HG03097 (cell line): ENCODE measurements at regions not wholly inside any gene's neighbourhood (a gene's known extent, or its start where the extent isn't known, plus 50 kb on each side); places are given as distances from the start of the nearest gene placed in this dataset.

ENCODE experiments used
- ATAC-seq: cut with Tn5 transposase; IDR thresholded peaks from one replicate; pipeline ENCODE4 v1.9.1; 2021; ENCODE audit not compliant: unreplicated experiment, low FRiP score

GRCh38 chr21:35940074-35940927 is 120.0 kb downstream of the SETD4 start:
- ATAC-seq, result no peak

- no peak for ATAC-seq
Measured at GRCh38 chr21:35938446-35938845, 121.9 kb downstream of the SETD4 start.

GRCh38 chr21:35933466-35933865 is 126.9 kb downstream of the SETD4 start:
- no peak for ATAC-seq

DNA sequence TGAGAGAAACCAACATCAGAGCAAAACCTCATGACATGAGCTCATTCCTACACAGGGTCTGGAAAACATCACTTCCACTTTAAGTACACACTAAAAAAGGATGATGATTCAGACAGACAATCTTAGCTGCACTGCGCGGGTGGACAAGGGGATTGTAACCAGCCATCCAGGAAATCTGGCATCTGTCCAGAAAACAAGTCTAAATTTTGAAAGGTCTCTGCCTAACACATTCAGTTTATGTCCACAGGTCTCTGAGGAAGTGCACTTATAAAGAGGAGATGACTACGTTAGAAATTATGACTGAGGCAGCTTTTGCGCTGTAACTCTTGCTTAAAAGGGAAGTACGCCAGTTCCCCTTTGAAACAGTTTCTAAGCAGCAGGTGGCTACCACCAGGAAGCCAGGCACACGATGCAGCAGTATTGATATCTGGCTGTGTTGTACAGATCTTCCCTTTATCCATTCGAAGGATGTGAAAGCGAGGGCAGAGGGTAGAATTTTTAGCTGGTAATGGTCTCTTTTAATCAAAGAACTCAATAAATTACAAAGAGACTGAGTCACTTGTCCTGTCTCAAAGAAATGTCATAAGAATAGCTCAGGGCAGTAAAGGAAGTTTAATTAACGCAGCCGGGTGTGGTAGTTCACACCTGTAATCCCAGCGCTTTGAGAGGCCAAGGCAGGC is 128.0 kb downstream of the SETD4 start:
- ATAC-seq, result no peak

DNA sequence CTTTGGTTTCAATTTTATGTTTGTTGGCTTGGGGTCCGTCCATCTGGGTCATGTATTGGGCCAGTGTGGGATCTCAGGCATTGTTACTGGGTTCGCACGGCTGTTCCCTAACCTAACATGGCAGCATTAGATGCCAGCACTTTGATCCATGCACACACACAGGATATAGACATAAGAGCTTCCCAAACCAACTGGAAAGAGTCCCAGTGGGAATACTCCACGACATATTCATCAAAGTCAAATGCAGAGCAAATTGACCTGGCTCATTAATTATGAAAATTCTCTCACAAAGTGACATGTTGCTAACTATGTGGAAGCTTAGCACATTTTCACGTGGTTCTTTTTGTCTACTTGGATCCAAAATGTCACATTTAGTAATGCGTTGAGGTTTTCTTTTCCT is 130.4 kb downstream of the SETD4 start:
- no peak for ATAC-seq

GRCh38 chr21:35927262-35927661 is 133.1 kb downstream of the SETD4 start:
- ATAC-seq, result no peak

GRCh38 chr21:35926003-35926740 is 134.2 kb downstream of the SETD4 start:
- no peak for ATAC-seq

DNA sequence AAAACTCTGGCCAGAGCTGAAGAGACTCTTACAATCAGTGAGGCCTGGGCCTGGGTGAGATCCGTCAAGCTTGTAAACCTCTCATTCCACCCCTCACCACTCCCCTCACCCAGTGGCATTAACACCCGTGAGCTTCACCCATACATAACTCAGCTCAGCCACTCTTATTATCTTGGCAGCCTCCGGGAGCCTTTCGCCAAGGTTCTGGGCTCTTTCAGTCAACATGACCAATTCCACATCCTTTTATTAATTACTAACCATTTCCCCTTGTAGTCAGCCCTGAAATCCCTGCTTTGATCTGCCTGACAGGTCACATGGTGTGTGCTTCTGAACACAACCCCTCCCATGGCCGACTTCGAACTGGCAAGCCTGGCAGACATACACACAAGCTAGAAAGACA is 134.8 kb downstream of the SETD4 start:
- no peak for ATAC-seq

- ATAC-seq, result no peak
Measured at GRCh38 chr21:35924714-35925301, 135.5 kb downstream of the SETD4 start.

DNA sequence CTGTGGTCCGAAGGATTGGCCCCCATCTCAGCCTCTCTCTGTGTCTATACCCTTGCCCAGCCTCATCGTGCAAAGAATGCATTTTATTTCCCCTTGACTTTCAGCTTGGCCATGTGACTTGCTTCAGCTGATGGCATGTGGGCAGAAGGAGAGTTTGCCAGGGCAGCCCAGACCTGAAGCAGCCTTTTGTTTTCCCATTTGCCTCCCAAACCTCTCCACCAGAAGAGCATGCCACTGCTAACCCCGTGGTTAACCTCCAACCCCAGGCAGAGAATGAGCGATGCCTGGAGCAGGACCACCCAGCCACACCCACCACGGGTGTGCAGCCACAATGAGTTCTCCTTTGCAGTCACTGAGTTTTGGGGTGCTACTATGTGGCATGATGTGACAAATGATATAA is 136.4 kb downstream of the SETD4 start:
- no peak for ATAC-seq

DNA sequence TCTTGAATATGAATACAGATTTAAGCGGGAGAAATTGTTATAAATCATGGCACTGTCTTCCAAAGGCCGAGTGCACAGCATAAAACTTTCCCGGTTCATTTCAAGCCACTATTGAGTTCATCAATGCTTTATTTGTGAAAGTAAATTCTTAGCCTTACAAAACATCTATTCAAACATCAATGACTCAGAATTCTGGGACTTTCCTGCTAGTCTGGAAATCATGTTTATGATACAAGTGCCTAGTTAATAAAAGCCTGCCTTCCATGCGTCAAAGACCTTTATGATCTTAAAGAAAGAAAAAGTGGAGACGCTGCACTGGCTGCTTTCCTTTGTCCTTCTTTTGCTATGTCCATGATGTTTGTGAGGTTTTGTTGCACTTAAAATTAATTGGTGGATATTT is 137.7 kb downstream of the SETD4 start:
- no peak for ATAC-seq

DNA sequence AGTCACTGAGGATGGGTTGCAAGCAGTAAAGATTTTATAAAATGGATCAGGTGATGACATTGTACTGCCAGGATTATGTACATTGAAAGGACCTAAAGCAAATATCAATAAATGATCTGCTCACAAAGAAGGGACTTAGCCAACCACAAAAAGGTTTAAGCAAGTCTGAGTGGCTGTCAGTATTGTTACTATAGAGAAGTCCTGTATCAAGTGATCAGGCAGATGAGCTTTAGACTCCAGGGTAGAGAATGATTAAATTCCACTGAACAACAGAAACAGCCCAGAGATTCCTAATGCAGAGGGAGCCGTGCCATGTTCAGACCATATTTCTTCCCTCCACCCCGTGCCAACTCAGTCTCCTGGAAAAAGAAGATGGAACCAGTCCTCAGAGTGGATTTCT is 138.9 kb downstream of the SETD4 start:
- ATAC-seq, result no peak

- ATAC-seq, result no peak
Measured at GRCh38 chr21:35920436-35920835, 139.9 kb downstream of the SETD4 start.

- no peak for ATAC-seq
Measured at GRCh38 chr21:35915030-35915429, 145.3 kb downstream of the SETD4 start.

GRCh38 chr21:35911412-35912191 is 148.7 kb downstream of the SETD4 start:
- ATAC-seq, result no peak

GRCh38 chr21:35909456-35910223 is 150.7 kb downstream of the SETD4 start:
- no peak for ATAC-seq

DNA sequence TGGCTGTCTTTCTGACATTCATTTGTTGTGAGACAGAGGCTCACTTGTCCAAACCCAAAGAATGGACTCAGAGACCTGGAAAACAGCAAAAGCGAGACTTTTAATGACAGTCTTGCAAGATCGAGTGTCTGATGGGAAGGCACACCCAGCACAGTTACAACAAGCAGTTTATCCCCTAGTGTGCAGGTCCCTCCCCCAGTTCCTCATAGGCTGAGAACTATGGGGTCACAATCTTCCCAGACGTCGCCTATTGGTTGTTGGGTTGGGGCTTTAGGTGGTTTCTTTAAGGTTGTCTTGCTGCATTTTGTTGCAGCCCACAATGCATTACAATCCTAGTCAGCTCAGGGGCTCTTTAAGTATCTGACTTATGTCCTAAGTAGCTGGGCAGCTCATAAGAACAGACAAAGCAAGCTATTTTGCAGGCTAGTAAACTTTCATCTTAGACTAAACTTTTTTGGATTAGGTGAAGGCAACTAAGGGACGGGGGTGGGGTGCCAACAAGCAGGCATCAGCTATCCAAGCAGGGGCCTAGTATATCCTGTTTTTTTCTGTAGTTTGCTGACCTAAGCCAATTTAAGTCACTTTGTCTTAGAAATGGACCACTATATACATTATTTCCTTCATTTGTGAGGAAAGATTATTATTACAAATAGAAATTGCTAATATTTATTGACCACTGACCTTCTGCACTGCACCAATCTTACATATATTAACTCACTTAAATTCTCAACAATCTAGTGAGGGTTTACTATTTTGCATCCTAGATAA is 151.8 kb downstream of the SETD4 start:
- ATAC-seq, result no peak

GRCh38 chr21:35906586-35906985 is 153.7 kb downstream of the SETD4 start:
- ATAC-seq, result no peak

GRCh38 chr21:35905963-35906345 is 154.4 kb downstream of the SETD4 start:
- ATAC-seq, result no peak
